Pancreas (tissue), 10 donors: ENCODE measurements at regions not wholly inside any gene's neighbourhood (a gene's known extent, or its start where the extent isn't known, plus 50 kb on each side); places are given as distances from the start of the nearest gene placed in this dataset.

Source experiments
- ATAC-seq, 4 donors: fragments of 200-7000 bp; cut with Tn5 transposase; one replicate each; pipeline versions ENCODE4 v1.8.0 to v1.9.1; 2020; ENCODE audit warnings: mild to moderate bottlenecking in 4 of 4, moderate library complexity in 4 of 4
- DNase-seq, 6 donors: peaks; one replicate each; pipeline ENCODE4 v3.0.0-alpha.2; 2020
- FAIRE-seq: peaks from 2 replicates; lab custom pipeline; 2012; peaks lifted over from hg19 to GRCh38; lab: Jason Lieb, UNC
- H3K27ac ChIP-seq, 4 donors: fragments of 200-600 bp; sonication (generic); 1 replicate in 3 of 4; 2 replicates in 1 of 4; pipeline versions ENCODE4 v1.5.0 to v1.8.0; 2020
- H3K27me3 ChIP-seq, 4 donors: fragments of 200-600 bp; one replicate each; pipeline ENCODE4 v1.8.0; 2021
- H3K36me3 ChIP-seq, 3 donors: fragments of 200-600 bp; sonication (generic) in 1 of 3; one replicate each; pipeline versions ENCODE4 v1.5.0 to v1.8.0; 2020 to 2021
- H3K4me1 ChIP-seq, 3 donors: fragments of 200-600 bp; one replicate each; pipeline ENCODE4 v1.8.0; 2021
- H3K4me3 ChIP-seq, 4 donors: fragments of 200-600 bp; sonication (generic) in 2 of 4; one replicate each; pipeline versions ENCODE4 v1.5.0 to v1.8.0; 2020 to 2021
- H3K9me3 ChIP-seq, 4 donors: fragments of 200-600 bp; one replicate each; pipeline ENCODE4 v1.8.0; 2021
- WGBS, 2 donors: extraction: QIAGEN DNeasy Blood & Tissue Kit; methylation state at CpG; one replicate each; pipeline ENCODE4 v1.1.7; 2013; 5-methylcytosine and 5-hydroxymethylcytosine counted together
- intact Hi-C, 3 donors: fragments of 100-400 bp; cut with DNase I; formaldehyde crosslinking; loops; one replicate each; pipeline versions ENCODE4 v1.11.1 to v1.14.2; 2022
- TF ChIP-seq, protein P1 (sequence below), 4 donors: fragments of 200-600 bp; sonication (generic) in 3 of 4; IDR thresholded peaks; one replicate each; pipeline versions ENCODE4 v1.5.0 to v1.8.0; 2021; ENCODE audit warnings: antibody characterized with exemption in 4 of 4
- donor health status: healthy with polysubstance abuse.
- donor health status: DM: no; HTN: no; CAD: no; lungs with moderate emphysema.
- donor health status: DM: no; HTN: no; CAD: no.
- donor health status: control.
- donor health status: control.
- donor health status: Bipolar disorder and iron deficiency.
- donor health status: DM: yes; HTN: yes; CAD: no.
- donor health status: DM: no; HTN: no; CAD: no.
- donor health status: DM: no; HTN: no; CAD: no.
- donor health status: DM: yes; HTN: yes; CAD: no.

DNA sequence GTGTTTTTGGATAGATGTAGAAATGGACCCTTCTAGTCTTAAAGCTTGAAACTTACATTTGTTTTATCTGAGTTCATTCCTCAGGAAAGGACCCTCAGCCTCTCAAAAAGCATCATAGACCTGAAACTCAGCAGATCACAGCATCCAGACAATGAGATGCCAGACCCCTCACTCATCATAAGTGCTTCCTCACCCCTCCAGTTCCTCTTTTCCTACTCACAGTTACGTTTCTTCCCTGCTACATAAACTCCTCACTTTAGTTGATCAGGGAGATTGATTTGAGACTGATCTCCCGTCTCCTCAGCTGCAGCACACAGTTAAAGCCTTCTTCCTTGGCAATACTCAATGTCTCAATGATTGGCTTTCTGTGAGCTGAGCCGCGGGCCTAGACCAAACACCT, 282.0 kb downstream of the FAM72C start:
- DNase-seq: no peak
- intact Hi-C loops: no loop called here
- 80 to 89% methylated on average over 4 of the region's 4 CpGs for WGBS, 2 donors
- Histone ChIP-seq H3K9me3 (no peaks in the 10 kb centered on the region), H3K27me3 (peaks cover 0 to 23% (median 0%) of the 10 kb centered on the region in 4 donors), H3K4me3 (no peak overlapping the region), H3K4me1 (no peaks in the 10 kb centered on the region), H3K36me3 (no peaks in the 10 kb centered on the region), H3K27ac (no peak overlapping the region)
- ATAC-seq: no peak
- TF ChIP-seq, protein P1, sequence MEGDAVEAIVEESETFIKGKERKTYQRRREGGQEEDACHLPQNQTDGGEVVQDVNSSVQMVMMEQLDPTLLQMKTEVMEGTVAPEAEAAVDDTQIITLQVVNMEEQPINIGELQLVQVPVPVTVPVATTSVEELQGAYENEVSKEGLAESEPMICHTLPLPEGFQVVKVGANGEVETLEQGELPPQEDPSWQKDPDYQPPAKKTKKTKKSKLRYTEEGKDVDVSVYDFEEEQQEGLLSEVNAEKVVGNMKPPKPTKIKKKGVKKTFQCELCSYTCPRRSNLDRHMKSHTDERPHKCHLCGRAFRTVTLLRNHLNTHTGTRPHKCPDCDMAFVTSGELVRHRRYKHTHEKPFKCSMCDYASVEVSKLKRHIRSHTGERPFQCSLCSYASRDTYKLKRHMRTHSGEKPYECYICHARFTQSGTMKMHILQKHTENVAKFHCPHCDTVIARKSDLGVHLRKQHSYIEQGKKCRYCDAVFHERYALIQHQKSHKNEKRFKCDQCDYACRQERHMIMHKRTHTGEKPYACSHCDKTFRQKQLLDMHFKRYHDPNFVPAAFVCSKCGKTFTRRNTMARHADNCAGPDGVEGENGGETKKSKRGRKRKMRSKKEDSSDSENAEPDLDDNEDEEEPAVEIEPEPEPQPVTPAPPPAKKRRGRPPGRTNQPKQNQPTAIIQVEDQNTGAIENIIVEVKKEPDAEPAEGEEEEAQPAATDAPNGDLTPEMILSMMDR (IDR thresholded peaks at IDR 0.05): no peak
- no peak for FAIRE-seq

DNA sequence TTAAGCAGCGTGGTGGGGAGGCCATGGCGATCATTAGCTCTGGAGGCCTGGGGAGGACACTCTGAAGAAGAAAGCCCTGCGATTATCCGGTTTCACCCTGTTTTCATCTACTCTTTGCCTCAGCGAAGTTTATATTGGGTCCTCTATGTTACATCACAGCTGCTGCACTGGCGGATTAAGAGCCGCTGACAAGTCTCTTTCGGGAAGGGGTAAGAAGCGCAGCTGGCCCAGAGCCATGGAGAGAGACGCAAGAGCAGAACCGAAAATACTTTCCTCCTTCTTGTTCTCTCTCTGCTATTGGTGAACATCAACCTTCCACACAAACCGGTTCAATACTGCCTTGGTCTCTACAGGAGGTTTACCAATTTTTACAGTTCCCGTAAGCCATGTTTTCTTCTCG, 291.5 kb downstream of the FAM72C start:
- ATAC-seq (no peak), DNase-seq (no peak), FAIRE-seq (no peak)
- Histone ChIP-seq H3K36me3 (no peaks in the 10 kb centered on the region), H3K27me3 (peaks cover 0 to 5% (median 0%) of the 10 kb centered on the region in 4 donors), H3K4me3 (no peak overlapping the region), H3K9me3 (no peaks in the 10 kb centered on the region), H3K27ac (no peak overlapping the region), H3K4me1 (no peaks in the 10 kb centered on the region)
- intact Hi-C loops: no loop called here
- TF ChIP-seq, protein P1 (IDR thresholded peaks at IDR 0.05): no peak
- WGBS, 2 donors: 75 to 82% methylated on average over 14 of the region's 14 CpGs

DNA sequence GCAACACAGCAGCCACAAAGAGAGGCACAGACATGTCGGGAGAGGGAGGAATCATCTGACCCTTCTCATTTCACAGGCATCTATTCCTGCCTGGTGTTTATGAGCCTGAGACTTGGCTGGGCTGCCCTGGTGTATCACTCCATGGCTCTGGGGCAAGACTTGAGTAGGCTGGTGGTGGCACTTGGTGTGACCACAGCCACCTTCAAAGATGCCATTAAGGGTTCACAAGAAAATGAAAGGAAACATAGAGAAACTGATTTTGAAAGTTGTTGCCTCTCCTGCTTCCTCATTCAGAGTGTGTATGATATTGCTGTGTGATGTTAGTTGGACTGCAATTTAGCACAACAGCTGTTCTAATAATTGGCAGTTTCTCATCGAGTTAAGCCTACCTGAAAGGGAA, 298.8 kb downstream of the FAM72C start:
- Histone ChIP-seq H3K9me3 (no peaks in the 10 kb centered on the region), H3K36me3 (no peaks in the 10 kb centered on the region), H3K27ac (no peak overlapping the region), H3K4me3 (no peak overlapping the region), H3K4me1 (no peaks in the 10 kb centered on the region), H3K27me3 (peaks cover 0 to 22% (median 0%) of the 10 kb centered on the region in 4 donors)
- intact Hi-C loops: no loop called here
- no peak for DNase-seq
- no peak for FAIRE-seq
- TF ChIP-seq, protein P1 (IDR thresholded peaks at IDR 0.05): no peak
- no peak for ATAC-seq
- 41 to 46% methylated on average over 2 of the region's 2 CpGs for WGBS, 2 donors

DNA sequence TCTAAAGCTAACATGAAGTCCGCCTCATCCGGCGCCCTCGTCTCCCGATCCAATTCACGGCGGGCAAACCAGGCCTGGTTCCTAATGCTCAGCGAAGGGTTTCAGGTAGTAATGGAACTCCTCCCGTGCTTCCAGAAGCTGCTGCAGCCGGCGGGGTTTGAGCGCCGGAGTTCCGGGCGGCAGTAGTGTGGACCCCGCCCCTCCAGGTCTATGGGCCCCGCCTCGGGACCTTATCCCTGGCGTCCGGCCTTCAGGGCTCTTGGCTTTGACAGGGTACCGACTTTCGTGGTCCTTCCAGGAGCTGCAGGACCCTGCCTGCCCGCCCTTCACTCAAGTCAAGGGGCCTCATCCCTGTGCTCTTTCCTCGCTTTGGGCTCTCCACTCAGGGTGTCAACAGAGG, 304.1 kb downstream of the FAM72C start:
- Histone ChIP-seq H3K27ac (no peak overlapping the region), H3K4me1 (no peaks in the 10 kb centered on the region), H3K4me3 (no peak overlapping the region), H3K27me3 (peaks cover 0 to 23% (median 3%) of the 10 kb centered on the region in 4 donors), H3K36me3 (no peaks in the 10 kb centered on the region), H3K9me3 (no peaks in the 10 kb centered on the region)
- FAIRE-seq: no peak
- ATAC-seq: no peak
- no peak for DNase-seq
- intact Hi-C loops: no loop called here
- WGBS, 2 donors: 32 to 44% methylated on average over 24 of the region's 24 CpGs
- TF ChIP-seq, protein P1 (IDR thresholded peaks at IDR 0.05): no peak

DNA sequence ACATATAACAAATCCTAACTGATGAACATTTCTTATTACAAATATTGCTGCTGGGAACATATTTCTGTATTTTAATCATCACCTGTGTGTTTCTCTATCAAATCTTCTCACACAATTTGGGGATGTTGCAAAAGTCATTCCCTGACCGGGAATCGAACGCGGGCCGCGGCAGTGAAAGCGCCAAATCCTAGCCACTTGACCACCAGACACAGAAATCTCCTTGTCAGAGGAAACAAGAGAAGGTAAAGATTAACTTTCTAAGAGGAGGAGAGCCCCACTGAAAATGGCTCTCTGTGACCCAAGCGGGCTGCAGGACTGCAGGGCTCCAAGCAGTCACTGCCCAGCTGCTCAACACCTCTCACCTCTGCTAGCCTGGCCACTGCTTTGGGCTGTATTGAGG, 304.9 kb downstream of the FAM72C start:
- DNase-seq: no peak

More for the DNA sequence above, 304.9 kb downstream of the FAM72C start:
- ATAC-seq (no peak), FAIRE-seq (no peak)
- TF ChIP-seq, protein P1 (IDR thresholded peaks at IDR 0.05): no peak
- no peaks in the 10 kb centered on the region for H3K36me3 ChIP-seq
- WGBS, 2 donors: 79 to 80% methylated on average over 8 of the region's 8 CpGs
- no peak overlapping the region for H3K27ac ChIP-seq
- peaks cover 0 to 23% (median 3%) of the 10 kb centered on the region in 4 donors for H3K27me3 ChIP-seq
- intact Hi-C loops: no loop called here
- H3K4me1 ChIP-seq: no peaks in the 10 kb centered on the region
- H3K9me3 ChIP-seq: no peaks in the 10 kb centered on the region
- H3K4me3 ChIP-seq: no peak overlapping the region
